ENCODE measurements at regions not wholly inside any gene's neighbourhood (a gene's known extent, or its start where the extent isn't known, plus 50 kb on each side); places are given as distances from the start of the nearest gene placed in this dataset.
"Not testable (repeated sequence)": the region's sequence is repeated elsewhere in the genome, so short reads cannot be mapped to it uniquely, and the experiment has no call there.

GRCh38 chr9:90233081-90233480, 409.5 kb downstream of the DIRAS2 start:
- H3K4me3 ChIP-seq; FAIRE-seq; H3K79me2 ChIP-seq (ENCODE audit: control insufficient read depth, insufficient read depth, low read length); ATAC-seq; H4K20me1 ChIP-seq (ENCODE audit: control insufficient read depth, insufficient read depth); intact Hi-C loops (cut with micrococcal nuclease; ENCODE audit: unreplicated experiment); RAD21 ChIA-PET (ENCODE audit: unreplicated experiment); BruUV-seq (replicated peaks); H3K27me3 ChIP-seq (replicated peaks in 1 of 2; ENCODE audit: control insufficient read depth in 2 of 2, insufficient read depth in 2 of 2, low read length in 1 of 2); H3K27ac ChIP-seq (ENCODE audit: control insufficient read depth, insufficient read depth); in situ Hi-C loops (cut with MboI); H3K9me3 ChIP-seq (replicated peaks; ENCODE audit: control insufficient read depth, insufficient read depth, low read length); H3K9ac ChIP-seq (ENCODE audit: control insufficient read depth, insufficient read depth, low read length); H2AFZ ChIP-seq (ENCODE audit: control insufficient read depth, low read depth, low read length); POLR2A ChIA-PET; SMC1A ChIA-PET (ENCODE audit: uncharacterized antibody, unreplicated experiment); DNase-seq (ENCODE audit: low read depth, low spot score); CTCF ChIA-PET; H3K4me2 ChIP-seq (ENCODE audit: control insufficient read depth, insufficient read depth); H3K36me3 ChIP-seq (ENCODE audit: control insufficient read depth in 2 of 2, insufficient read depth in 2 of 2, low read length in 1 of 2); H3K4me1 ChIP-seq (ENCODE audit: control insufficient read depth, insufficient read depth, low read length): not testable (repeated sequence)
- 0% methylated on average over 4 of the region's 4 CpGs for WGBS (ENCODE audit: insufficient coverage, insufficient replicate concordance, low lambda C conversion rate, missing lambda C conversion rate)

- TF ChIP-seq MTA3 (IDR thresholded peaks at IDR 0.05; ENCODE audit: borderline replicate concordance, low read length): no peak
- no peaks in the 10 kb centered on the region for H3K36me3 ChIP-seq (ENCODE audit: control insufficient read depth in 2 of 2, insufficient read depth in 2 of 2, low read length in 1 of 2)
- no peak overlapping the region for H3K9ac ChIP-seq (ENCODE audit: control insufficient read depth, insufficient read depth, low read length)
- ATAC-seq (no peak), DNase-seq (ENCODE audit: low read depth, low spot score) (no peak), FAIRE-seq (no peak)
- no peaks in the 10 kb centered on the region for H3K4me1 ChIP-seq (ENCODE audit: control insufficient read depth, insufficient read depth, low read length)
- no peak overlapping the region for H3K4me2 ChIP-seq (ENCODE audit: control insufficient read depth, insufficient read depth)
- ChIA-PET POLR2A (no interaction called here), RAD21 (ENCODE audit: unreplicated experiment) (no interaction called here), CTCF (no interaction called here), SMC1A (ENCODE audit: uncharacterized antibody, unreplicated experiment) (no interaction called here)
- no peak overlapping the region for H2AFZ ChIP-seq (ENCODE audit: control insufficient read depth, low read depth, low read length)
- no peaks in the 10 kb centered on the region for H3K79me2 ChIP-seq (ENCODE audit: control insufficient read depth, insufficient read depth, low read length)
- H3K4me3 ChIP-seq: no peak overlapping the region
- no peaks in the 10 kb centered on the region; a peak in 1 of 4 replicates for H3K27me3 ChIP-seq (replicated peaks in 1 of 2; ENCODE audit: control insufficient read depth in 2 of 2, insufficient read depth in 2 of 2, low read length in 1 of 2)
- WGBS (ENCODE audit: insufficient coverage, insufficient replicate concordance, low lambda C conversion rate, missing lambda C conversion rate): 25% methylated on average over 7 of the region's 7 CpGs
- H3K9me3 ChIP-seq (replicated peaks; ENCODE audit: control insufficient read depth, insufficient read depth, low read length): no peaks in the 10 kb centered on the region
- in situ Hi-C loops (cut with MboI) (no loop called here), intact Hi-C loops (cut with micrococcal nuclease; ENCODE audit: unreplicated experiment) (no loop called here)
- BruUV-seq (replicated peaks): no TSS peak
- H3K27ac ChIP-seq (ENCODE audit: control insufficient read depth, insufficient read depth): no peak overlapping the region
- H4K20me1 ChIP-seq (ENCODE audit: control insufficient read depth, insufficient read depth): no peaks in the 10 kb centered on the region
These were observed 402.1 kb downstream of the DIRAS2 start for GRCh38 chr9:90240541-90240940.

- intact Hi-C loops (cut with micrococcal nuclease; ENCODE audit: unreplicated experiment) (no loop called here), in situ Hi-C loops (cut with MboI) (no loop called here)
- Histone ChIP-seq H3K27ac (ENCODE audit: control insufficient read depth, insufficient read depth) (no peak overlapping the region), H3K79me2 (ENCODE audit: control insufficient read depth, insufficient read depth, low read length) (no peaks in the 10 kb centered on the region), H3K4me3 (no peak overlapping the region), H2AFZ (ENCODE audit: control insufficient read depth, low read depth, low read length) (no peak overlapping the region), H3K9me3 (replicated peaks; ENCODE audit: control insufficient read depth, insufficient read depth, low read length) (no peaks in the 10 kb centered on the region), H4K20me1 (ENCODE audit: control insufficient read depth, insufficient read depth) (no peaks in the 10 kb centered on the region), H3K4me1 (ENCODE audit: control insufficient read depth, insufficient read depth, low read length) (no peaks in the 10 kb centered on the region), H3K27me3 (replicated peaks in 1 of 2; ENCODE audit: control insufficient read depth in 2 of 2, insufficient read depth in 2 of 2, low read length in 1 of 2) (no peaks in the 10 kb centered on the region; a peak in 1 of 4 replicates), H3K9ac (ENCODE audit: control insufficient read depth, insufficient read depth, low read length) (no peak overlapping the region), H3K36me3 (ENCODE audit: control insufficient read depth in 2 of 2, insufficient read depth in 2 of 2, low read length in 1 of 2) (no peaks in the 10 kb centered on the region), H3K4me2 (ENCODE audit: control insufficient read depth, insufficient read depth) (no peak overlapping the region)
- WGBS (ENCODE audit: insufficient coverage, insufficient replicate concordance, low lambda C conversion rate, missing lambda C conversion rate): 12% methylated on average over 3 of the region's 3 CpGs
- no peak for ATAC-seq
- RAD21 ChIA-PET (ENCODE audit: unreplicated experiment): no interaction called here
- BruUV-seq (replicated peaks): no TSS peak
- no peak for DNase-seq (ENCODE audit: low read depth, low spot score)
- CTCF ChIA-PET: interaction anchor here (0.8 kb wide), 1 partner anchor 22 kb away, joined by 3 read pairs; no protein-coding TSS in a partner anchor
- no peak for FAIRE-seq
- POLR2A ChIA-PET: no interaction called here
- TF ChIP-seq NR2C2 (IDR thresholded peaks at IDR 0.05; ENCODE audit: borderline replicate concordance, control insufficient read depth, insufficient read length, low read depth): no peak
- SMC1A ChIA-PET (ENCODE audit: uncharacterized antibody, unreplicated experiment): no interaction called here
These were observed 397.0 kb downstream of the DIRAS2 start for GRCh38 chr9:90245661-90246060.
